Fibroblast of upper back skin (primary cell): ENCODE measurements at regions not wholly inside any gene's neighbourhood (a gene's known extent, or its start where the extent isn't known, plus 50 kb on each side); places are given as distances from the start of the nearest gene placed in this dataset.
"Not testable (repeated sequence)": the region's sequence is repeated elsewhere in the genome, so short reads cannot be mapped to it uniquely, and the experiment has no call there.

Experiments used
- DNase-seq: peaks from one replicate; pipeline ENCODE4 v3.0.0-alpha.2; 2013

- DNase-seq: peak; percentile 82
These were observed 179.1 kb downstream of the BLID start for GRCh38 chr11:121936781-121937447.

DNA sequence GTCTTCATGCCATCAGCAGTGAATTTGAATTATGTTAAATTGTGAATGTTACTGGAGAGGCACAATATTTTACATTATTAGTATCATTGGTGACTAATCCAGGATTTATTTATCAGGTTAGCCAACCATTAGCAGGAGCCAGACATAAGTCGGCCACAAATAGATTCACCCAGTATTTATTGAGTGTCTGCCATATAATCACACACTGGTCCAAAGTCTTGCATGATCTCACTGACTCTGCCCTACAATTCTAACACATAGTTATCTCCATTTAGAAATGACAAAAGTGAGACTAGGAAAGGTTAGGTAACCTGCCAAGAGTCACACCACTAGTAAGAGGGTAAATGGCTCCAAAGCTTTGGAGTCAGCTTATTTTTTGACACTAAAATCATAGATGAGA is 179.6 kb downstream of the BLID start:
- peak; percentile 72 for DNase-seq

DNA sequence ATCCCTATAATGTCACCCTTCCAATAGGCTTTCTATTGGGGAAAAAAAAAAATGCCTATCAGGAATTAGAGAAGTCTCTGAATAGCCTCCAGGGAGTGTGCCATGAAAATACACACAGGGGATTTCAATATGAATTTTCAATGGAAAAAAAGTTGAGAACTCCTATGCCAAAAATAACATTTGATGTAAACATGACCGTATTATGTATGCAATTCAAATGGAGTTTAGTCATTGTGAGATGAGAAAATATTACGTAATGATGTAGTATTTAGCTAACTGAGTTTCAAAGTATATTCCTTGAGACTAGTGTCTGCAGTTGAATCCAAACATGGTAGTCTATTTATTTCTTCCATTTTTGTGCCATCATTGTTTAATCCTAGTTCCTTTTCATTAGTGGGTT is 182.3 kb downstream of the BLID start:
- DNase-seq: peak; percentile 47

DNA sequence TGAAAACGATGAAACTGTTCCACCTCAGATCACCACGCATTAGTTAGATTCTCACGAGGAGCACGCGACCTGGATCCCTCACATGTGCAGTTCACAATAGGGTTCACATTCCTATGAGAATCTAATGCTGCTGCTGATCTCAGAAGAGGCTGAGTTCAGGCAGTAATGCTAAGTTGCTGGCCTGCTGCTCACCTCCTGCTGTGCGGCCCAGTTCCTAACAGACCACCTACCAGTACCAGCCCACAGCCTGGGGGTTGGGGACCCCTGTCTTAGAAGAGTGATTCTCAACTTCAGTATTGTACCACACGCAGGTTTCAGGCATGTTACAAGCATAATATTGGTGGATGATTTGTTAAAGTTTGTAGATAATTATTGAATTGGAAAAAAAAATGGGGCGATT is 182.7 kb downstream of the BLID start:
- DNase-seq: no peak

DNA sequence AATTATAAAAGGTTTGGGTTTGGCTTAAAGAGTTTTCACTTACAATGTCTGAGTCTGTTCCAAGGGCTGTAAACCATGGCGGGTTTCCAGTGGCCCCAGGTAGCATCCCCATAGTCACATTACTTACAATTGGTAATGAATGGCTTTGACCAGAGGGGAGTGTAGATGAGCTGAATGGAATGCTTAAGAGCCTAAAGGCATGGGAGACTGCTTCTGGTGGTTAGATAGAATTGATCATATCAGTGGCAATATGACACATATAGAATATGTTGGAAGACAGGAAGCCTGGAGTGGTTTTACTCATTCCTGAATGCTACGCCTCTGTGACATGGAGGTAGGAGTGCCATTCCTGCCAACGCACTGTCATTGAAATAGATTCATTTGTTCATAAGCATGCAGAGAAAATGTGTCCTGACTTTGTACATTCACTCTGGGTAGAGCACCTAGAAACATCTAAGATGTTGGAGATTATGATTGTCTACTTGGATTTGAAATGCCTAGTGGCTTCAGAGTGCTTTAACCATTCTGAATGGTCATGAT is 183.3 kb downstream of the BLID start:
- peak; percentile 56 for DNase-seq

GRCh38 chr11:121931748-121932352 is 184.2 kb downstream of the BLID start:
- no peak for DNase-seq

DNA sequence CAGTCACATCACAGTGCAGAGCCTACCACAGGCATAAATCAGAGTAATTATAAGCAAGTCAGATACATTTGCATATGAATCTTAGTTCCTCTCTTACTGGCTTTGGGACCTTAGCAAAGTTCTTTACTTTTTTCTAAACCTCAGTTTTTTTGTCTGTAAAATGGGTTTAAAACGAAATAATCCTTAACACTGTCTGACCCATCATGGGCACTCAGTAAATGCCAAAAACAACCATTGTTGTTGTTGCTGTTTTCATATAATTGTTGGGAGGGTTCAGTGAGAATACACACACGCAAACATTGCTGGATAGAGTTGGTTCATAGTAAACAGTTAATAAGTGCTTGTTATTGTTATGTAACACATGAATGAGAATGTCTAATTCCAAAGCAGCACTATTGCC is 184.9 kb downstream of the BLID start:
- DNase-seq: no peak

GRCh38 chr11:121930004-121930965 is 185.7 kb downstream of the BLID start:
- DNase-seq: peak; percentile 24

GRCh38 chr11:121929581-121929980 is 186.4 kb downstream of the BLID start:
- DNase-seq: peak; percentile 85

- peak; percentile 13 for DNase-seq
These were observed 187.1 kb downstream of the BLID start for GRCh38 chr11:121928597-121929580.

DNA sequence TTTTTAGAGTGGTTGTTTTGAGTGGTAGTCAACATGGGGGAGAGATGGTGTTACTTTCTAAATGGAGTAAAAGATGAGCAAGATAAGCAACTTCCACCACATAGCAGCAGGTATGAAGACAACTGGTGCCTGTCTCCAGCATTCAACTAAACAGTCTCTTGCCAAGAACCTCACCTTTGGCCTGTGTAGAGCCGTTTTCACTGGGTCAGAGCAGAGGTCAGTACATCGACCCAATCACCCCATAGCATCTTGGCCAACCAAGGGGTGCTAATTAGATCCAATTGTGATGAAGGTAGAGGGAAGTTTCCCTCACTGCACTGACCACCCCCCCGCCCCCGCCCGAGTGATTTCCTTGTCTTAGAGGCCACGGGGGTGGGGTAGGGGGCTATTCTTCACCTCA is 188.2 kb downstream of the BLID start:
- DNase-seq: no peak

- no peak for DNase-seq
These were observed 188.8 kb downstream of the BLID start for GRCh38 chr11:121927097-121927785.

DNA sequence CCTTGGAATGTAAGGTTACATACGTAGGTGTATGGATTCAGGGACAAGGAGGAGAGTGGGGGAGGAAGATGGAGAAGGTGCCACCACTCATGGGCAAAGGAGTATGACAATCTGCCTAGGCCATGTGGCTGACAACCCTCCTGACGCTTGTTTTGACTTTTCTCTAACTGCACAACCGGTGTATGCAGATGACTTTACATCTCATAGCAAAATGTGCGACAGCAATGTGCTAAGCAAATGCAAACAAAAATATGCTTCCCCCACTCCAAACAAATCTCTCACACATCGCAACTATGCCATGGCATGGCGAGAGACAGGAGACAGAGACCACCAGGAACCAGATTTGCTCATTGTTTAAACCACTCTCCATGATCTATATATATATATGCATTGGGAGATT is 191.8 kb downstream of the BLID start:
- DNase-seq: no peak

DNA sequence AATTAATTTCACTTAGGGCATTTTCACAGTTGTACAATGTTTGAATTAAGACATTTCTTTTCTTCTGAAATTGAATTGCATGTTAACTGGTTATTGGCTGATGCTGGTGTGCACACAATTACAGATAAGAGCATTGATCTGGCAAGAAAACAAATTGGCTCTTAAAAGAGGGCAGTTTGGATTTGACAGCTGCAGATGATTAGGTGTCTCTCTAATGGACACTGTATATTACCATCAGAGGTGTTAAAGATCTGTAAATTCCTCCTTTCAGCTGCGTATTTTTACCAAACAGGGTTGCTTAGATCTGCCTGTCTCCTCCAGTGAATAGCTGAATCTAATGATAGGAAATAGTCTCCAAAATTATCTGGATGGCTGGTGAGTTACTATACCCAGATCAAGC is 198.5 kb downstream of the BLID start:
- no peak for DNase-seq

DNA sequence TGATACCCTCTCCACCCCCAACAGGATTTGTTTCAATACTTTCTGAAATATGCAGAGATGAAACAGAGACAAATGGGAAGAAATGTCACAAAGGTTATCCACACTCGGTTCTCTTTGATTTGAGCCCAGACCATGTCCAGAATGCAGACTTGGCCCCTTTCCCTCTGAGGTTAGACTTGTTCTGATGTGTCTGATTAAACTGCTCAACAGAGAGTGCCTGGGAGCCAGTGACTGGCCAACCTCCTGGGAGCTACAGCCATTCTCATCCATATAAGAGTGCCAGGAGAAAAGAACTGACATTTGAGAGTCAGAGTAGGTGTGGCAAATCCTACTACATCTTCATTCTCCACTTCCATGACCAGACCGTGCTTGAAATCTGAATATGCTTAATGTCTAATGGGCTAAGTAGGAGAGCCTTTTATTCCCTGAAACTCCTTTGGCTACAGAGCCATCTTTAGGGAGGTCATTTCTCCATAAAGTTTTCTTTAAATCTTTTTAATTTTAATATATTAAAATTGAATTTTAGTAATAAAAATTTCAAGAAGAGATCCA is 201.4 kb downstream of the BLID start:
- peak; percentile 25 for DNase-seq

DNA sequence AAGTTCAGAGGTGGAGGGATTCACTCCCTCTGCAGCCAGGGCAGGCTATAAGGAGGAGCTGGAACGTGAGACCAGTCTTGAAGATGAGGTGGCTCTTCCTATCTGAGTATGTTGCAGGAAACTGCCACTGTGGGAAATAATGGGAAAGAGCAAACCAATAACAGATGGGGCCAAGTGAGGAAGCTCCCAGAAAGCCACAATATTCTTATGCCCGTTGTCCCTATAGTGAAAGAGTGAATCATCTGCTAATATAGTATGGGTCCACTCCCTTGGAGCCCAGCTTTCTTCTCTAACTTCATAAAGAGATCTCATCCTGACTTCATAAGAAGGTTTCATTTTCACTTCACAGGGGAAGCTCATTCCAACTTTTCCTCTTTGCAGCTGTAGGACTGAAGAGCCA is 206.4 kb downstream of the BLID start:
- peak; percentile 78 for DNase-seq

- no peak for DNase-seq
These were observed 208.6 kb downstream of the BLID start for GRCh38 chr11:121907379-121907778.

- no peak for DNase-seq
These were observed 211.9 kb downstream of the BLID start for GRCh38 chr11:121904148-121904547.

DNA sequence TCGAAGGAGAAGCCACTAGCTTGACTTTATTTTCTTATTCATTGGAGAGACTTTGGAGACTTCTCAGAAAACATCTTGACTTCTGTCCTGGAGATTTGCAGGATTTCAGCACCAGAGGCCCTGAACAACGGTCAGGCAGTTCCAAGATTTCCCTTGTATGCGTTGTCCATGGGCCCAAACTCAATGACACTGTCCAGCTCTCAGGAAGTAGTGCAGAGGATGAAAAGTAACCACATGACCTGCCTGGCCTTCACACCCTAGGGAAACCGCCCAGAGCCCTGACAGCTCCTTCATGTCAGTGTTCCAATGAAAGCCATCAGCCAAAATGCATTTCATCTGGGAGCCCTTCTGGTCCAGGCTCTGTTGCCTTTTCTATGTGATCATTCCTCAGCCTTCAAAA is 214.1 kb downstream of the BLID start:
- DNase-seq: no peak

GRCh38 chr11:121901417-121901816 is 214.6 kb downstream of the BLID start:
- DNase-seq: not testable (repeated sequence)

DNA sequence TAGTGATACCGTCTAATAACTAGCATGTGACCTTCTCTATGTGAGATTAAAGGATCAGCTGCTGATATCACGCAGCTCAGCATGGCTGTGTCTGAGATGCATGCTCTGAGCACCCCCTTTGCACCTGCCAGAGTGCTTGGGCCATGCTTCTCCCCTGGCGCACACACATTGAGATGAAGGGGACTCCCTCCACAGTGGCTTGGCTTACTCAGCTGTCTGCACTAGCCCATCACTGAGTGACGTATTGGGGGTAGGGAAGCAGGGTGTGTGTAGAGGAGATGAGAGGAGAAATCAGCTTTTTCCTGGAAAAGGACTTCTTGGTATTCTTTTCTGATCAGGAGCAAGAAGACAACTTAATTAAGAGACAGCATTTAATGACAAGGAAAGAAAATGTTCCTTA is 216.5 kb downstream of the BLID start:
- DNase-seq: no peak
